MM.1S (cell line): ENCODE measurements at regions not wholly inside any gene's neighbourhood (a gene's known extent, or its start where the extent isn't known, plus 50 kb on each side); places are given as distances from the start of the nearest gene placed in this dataset.

ENCODE experiments used
- EZH2 ChIP-seq: fragments of 300-600 bp; sonication (generic); optimal IDR thresholded peaks from 2 replicates; pipeline ENCODE3; 2017; ENCODE audit warnings: low read depth, mild to moderate bottlenecking, antibody characterized with exemption, low read length, mixed read lengths
- EZH2phosphoT487 ChIP-seq: fragments of 300-600 bp; sonication (generic); IDR thresholded peaks from 2 replicates; pipeline ENCODE4 v1.6.1; 2018; ENCODE audit warnings: antibody characterized with exemption, low read length
- TF ChIP-seq, protein P1 (sequence below): fragments of 300-600 bp; sonication (generic); IDR thresholded peaks from 2 replicates; pipeline ENCODE4 v1.5.1; 2016; ENCODE audit warnings: antibody characterized with exemption, low read length, mixed read lengths

DNA sequence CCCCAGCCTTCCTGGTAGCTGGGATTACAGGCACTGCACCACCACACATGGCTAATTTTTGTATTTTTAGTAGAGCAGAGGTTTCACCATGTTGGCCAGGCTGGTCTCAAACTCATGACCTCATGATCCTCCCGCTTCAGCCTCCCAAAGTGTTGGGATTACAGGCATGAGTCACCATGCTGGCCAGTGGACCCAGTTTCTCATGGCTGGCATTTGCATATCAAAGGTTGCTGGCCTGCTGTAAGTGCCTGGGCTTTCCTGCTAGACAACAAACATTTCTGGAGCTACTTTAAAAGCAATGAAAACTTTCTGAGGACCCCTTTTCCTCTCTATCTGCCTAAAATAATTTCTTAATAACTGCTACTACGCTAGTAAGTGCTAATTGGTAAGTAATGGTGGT, 228.2 kb downstream of the PCDH10 start:
- TF ChIP-seq EZH2phosphoT487, result no peak
- TF ChIP-seq, protein P1, sequence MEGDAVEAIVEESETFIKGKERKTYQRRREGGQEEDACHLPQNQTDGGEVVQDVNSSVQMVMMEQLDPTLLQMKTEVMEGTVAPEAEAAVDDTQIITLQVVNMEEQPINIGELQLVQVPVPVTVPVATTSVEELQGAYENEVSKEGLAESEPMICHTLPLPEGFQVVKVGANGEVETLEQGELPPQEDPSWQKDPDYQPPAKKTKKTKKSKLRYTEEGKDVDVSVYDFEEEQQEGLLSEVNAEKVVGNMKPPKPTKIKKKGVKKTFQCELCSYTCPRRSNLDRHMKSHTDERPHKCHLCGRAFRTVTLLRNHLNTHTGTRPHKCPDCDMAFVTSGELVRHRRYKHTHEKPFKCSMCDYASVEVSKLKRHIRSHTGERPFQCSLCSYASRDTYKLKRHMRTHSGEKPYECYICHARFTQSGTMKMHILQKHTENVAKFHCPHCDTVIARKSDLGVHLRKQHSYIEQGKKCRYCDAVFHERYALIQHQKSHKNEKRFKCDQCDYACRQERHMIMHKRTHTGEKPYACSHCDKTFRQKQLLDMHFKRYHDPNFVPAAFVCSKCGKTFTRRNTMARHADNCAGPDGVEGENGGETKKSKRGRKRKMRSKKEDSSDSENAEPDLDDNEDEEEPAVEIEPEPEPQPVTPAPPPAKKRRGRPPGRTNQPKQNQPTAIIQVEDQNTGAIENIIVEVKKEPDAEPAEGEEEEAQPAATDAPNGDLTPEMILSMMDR, result no peak
- no peak for TF ChIP-seq EZH2
